H9 (cell line): ENCODE measurements at regions not wholly inside any gene's neighbourhood (a gene's known extent, or its start where the extent isn't known, plus 50 kb on each side); places are given as distances from the start of the nearest gene placed in this dataset.

Experiments
- DNase-seq: peaks from one replicate; pipeline ENCODE4 v3.0.0-alpha.2; 2017
- H2AFZ ChIP-seq: one replicate; pipeline ENCODE4 v1.6.1; 2013; ENCODE audit warnings: mild to moderate bottlenecking, low read length, control low read depth, moderate library complexity
- H2AK5ac ChIP-seq: 2 replicates; pipeline ENCODE4 v1.6.1; 2013; ENCODE audit warnings: low read length, control low read depth, mixed read lengths; ENCODE audit not compliant: insufficient read length
- H2BK120ac ChIP-seq: one replicate; pipeline ENCODE4 v1.6.1; 2013; ENCODE audit warnings: low read depth, mild to moderate bottlenecking, low read length, control low read depth, inconsistent platforms; ENCODE audit not compliant: poor library complexity, severe bottlenecking
- H2BK12ac ChIP-seq: 2 replicates; pipeline ENCODE4 v1.6.1; 2013; ENCODE audit warnings: low read length, control low read depth, mixed read lengths, low read depth; ENCODE audit not compliant: insufficient read length
- H2BK15ac ChIP-seq: 2 replicates; pipeline ENCODE4 v1.6.1; 2013; ENCODE audit warnings: low read depth, low read length, control low read depth
- H2BK20ac ChIP-seq: one replicate; pipeline ENCODE4 v1.6.1; 2013; ENCODE audit warnings: low read depth, mild to moderate bottlenecking, low read length, control low read depth, inconsistent platforms; ENCODE audit not compliant: poor library complexity, severe bottlenecking
- H2BK5ac ChIP-seq: 2 replicates; pipeline ENCODE4 v1.6.1; 2013; ENCODE audit warnings: low read length, control low read depth, mixed read lengths; ENCODE audit not compliant: insufficient read length
- H3K14ac ChIP-seq: 2 replicates; pipeline ENCODE4 v1.6.1; 2013; ENCODE audit warnings: low read length, control low read depth; ENCODE audit not compliant: insufficient read depth
- H3K18ac ChIP-seq: 2 replicates; pipeline ENCODE4 v1.6.1; 2013; ENCODE audit warnings: low read depth, mild to moderate bottlenecking, mixed read lengths, low read length, control low read depth; ENCODE audit not compliant: insufficient read length
- H3K23ac ChIP-seq: 2 replicates; pipeline ENCODE4 v1.6.1; 2013; ENCODE audit warnings: low read length, control low read depth, mixed read lengths, low read depth; ENCODE audit not compliant: insufficient read length
- H3K23me2 ChIP-seq: 2 replicates; pipeline ENCODE4 v1.6.1; 2013; ENCODE audit warnings: low read depth, mild to moderate bottlenecking, mixed read lengths, low read length, control low read depth; ENCODE audit not compliant: insufficient read length, poor library complexity, severe bottlenecking
- H3K27ac ChIP-seq: 2 replicates; pipeline ENCODE4 v1.5.1; 2013; ENCODE audit warnings: low read length, control low read depth, mixed read lengths, low read depth; ENCODE audit not compliant: insufficient read length
- H3K27me3 ChIP-seq: 2 replicates; pipeline ENCODE4 v1.6.1; 2013; ENCODE audit warnings: low read length, control low read depth, inconsistent platforms; ENCODE audit not compliant: insufficient read depth
- H3K4ac ChIP-seq: 2 replicates; pipeline ENCODE4 v1.6.1; 2013; ENCODE audit warnings: low read depth, mild to moderate bottlenecking, control low read depth, inconsistent platforms, low read length, moderate library complexity
- H3K4me1 ChIP-seq: 2 replicates; pipeline ENCODE4 v1.6.1; 2013; ENCODE audit warnings: low read length, control low read depth, inconsistent platforms; ENCODE audit not compliant: insufficient read depth
- H3K4me2 ChIP-seq: 2 replicates; pipeline ENCODE4 v1.6.1; 2013; ENCODE audit warnings: low read length, control low read depth, mixed read lengths; ENCODE audit not compliant: insufficient read length, insufficient read depth
- H3K56ac ChIP-seq: 2 replicates; pipeline ENCODE4 v1.6.1; 2013; ENCODE audit warnings: low read depth, mild to moderate bottlenecking, mixed read lengths, low read length, control low read depth; ENCODE audit not compliant: insufficient read length
- H3K79me1 ChIP-seq: 2 replicates; pipeline ENCODE4 v1.6.1; 2013; ENCODE audit warnings: low read depth, mild to moderate bottlenecking, moderate library complexity, low read length, control low read depth, inconsistent platforms; ENCODE audit not compliant: insufficient read depth, poor library complexity, severe bottlenecking
- H3K79me2 ChIP-seq: 2 replicates; pipeline ENCODE4 v1.6.1; 2013; ENCODE audit warnings: low read length, control low read depth, inconsistent platforms; ENCODE audit not compliant: insufficient read depth
- H3K9ac ChIP-seq: 2 replicates; pipeline ENCODE4 v1.6.1; 2013; ENCODE audit warnings: low read length, control low read depth, mixed read lengths; ENCODE audit not compliant: insufficient read length; ENCODE audit errors: extremely low read depth
- H3K9me3 ChIP-seq: one replicate; pipeline ENCODE4 v1.6.1; 2013; ENCODE audit warnings: low read depth, low read length, inconsistent platforms; ENCODE audit not compliant: control insufficient read depth
- H3T11ph ChIP-seq: one replicate; pipeline ENCODE4 v1.6.1; 2013; ENCODE audit warnings: mild to moderate bottlenecking, low read length, control low read depth, inconsistent platforms
- H4K20me1 ChIP-seq: one replicate; pipeline ENCODE4 v1.6.1; 2013; ENCODE audit not compliant: control insufficient read depth, insufficient read length, insufficient read depth
- H4K5ac ChIP-seq: 2 replicates; pipeline ENCODE4 v1.6.1; 2013; ENCODE audit warnings: low read depth, mild to moderate bottlenecking, mixed read lengths, low read length, control low read depth; ENCODE audit not compliant: insufficient read length
- H4K8ac ChIP-seq: replicated peaks from 2 replicates; pipeline ENCODE4 v1.6.1; 2013; ENCODE audit warnings: low read length, control low read depth, mixed read lengths, low read depth; ENCODE audit not compliant: insufficient read length
- H4K91ac ChIP-seq: 2 replicates; pipeline ENCODE4 v1.6.1; 2013; ENCODE audit warnings: low read depth, mild to moderate bottlenecking, moderate library complexity, mixed read lengths, low read length, control low read depth; ENCODE audit not compliant: insufficient read length
- H3K27ac Mint-ChIP-seq, 3 experiments: 2 replicates in 2 of 3; 3 replicates in 1 of 3; pipeline ENCODE4 v1.8.0; 2020 to 2021; ENCODE audit warnings: mixed read lengths in 3 of 3, mild to moderate bottlenecking in 1 of 3, moderate library complexity in 1 of 3
- H3K27me3 Mint-ChIP-seq: 2 replicates; pipeline ENCODE4 v1.8.0; 2021; ENCODE audit warnings: low read depth, mild to moderate bottlenecking, moderate library complexity, mixed read lengths
- H3K36me3 Mint-ChIP-seq, 3 experiments: 2 replicates in 2 of 3; 3 replicates in 1 of 3; pipeline ENCODE4 v1.8.0; 2020 to 2021; ENCODE audit warnings: low read depth in 3 of 3, mixed read lengths in 3 of 3; ENCODE audit not compliant: insufficient read depth in 1 of 3
- H3K4me1 Mint-ChIP-seq, 2 experiments: 2 replicates each; pipeline ENCODE4 v1.8.0; 2020; ENCODE audit warnings: mixed read lengths in 2 of 2
- H3K4me3 Mint-ChIP-seq, 2 experiments: 2 replicates in 1 of 2; 3 replicates in 1 of 2; pipeline ENCODE4 v1.8.0; 2020 to 2021; ENCODE audit warnings: mild to moderate bottlenecking in 2 of 2, mixed read lengths in 2 of 2, moderate library complexity in 1 of 2
- H3K9me3 Mint-ChIP-seq, 2 experiments: 2 replicates in 1 of 2; 3 replicates in 1 of 2; pipeline ENCODE4 v1.8.0; 2020; ENCODE audit warnings: mild to moderate bottlenecking in 2 of 2, mixed read lengths in 2 of 2, moderate library complexity in 1 of 2
- CTCF ChIP-seq: fragments of 200-600 bp; sonication (generic); conservative IDR thresholded peaks from 3 replicates; pipeline ENCODE4 v1.8.0; 2021; ENCODE audit warnings: antibody characterized with exemption, mild to moderate bottlenecking
- whole genome bisulfite sequencing: extraction: QIAGEN DNeasy Blood & Tissue Kit; methylation state at CpG from one replicate; pipeline ENCODE4 v1.1.7; 2013; ENCODE audit warnings: missing lambda C conversion rate, low lambda C conversion rate, mixed read lengths; ENCODE audit not compliant: insufficient read length; ENCODE audit errors: extremely low coverage; 5-methylcytosine and 5-hydroxymethylcytosine counted together

GRCh38 chr3:124532071-124532470 is 198.2 kb upstream of the UMPS start:
- Mint-ChIP-seq H3K27ac (no peak overlapping the region), H3K27me3 (0 out of 2 replicates have a peak, but pooled peaks cover 1% of the 10 kb centered on the region)
- no peak for DNase-seq

More at GRCh38 chr3:124532071-124532470, 198.2 kb upstream of the UMPS start:
- Histone ChIP-seq H3K23me2 (no peaks in the 10 kb centered on the region), H2BK120ac (no peak overlapping the region), H3K4me1 (peaks cover 7% of the 10 kb centered on the region), H4K91ac (no peak overlapping the region), H3K18ac (no peak overlapping the region), H4K20me1 (no peaks in the 10 kb centered on the region), H3K4me2 (no peak overlapping the region), H3K14ac (no peak overlapping the region), H2BK5ac (no peak overlapping the region), H3K9me3 (no peaks in the 10 kb centered on the region), H3K56ac (no peak overlapping the region), H3K27ac (no peak overlapping the region), H3K23ac (no peak overlapping the region), H2AFZ (no peak overlapping the region), H2BK20ac (no peak overlapping the region), H3K79me1 (no peaks in the 10 kb centered on the region), H3K4ac (no peak overlapping the region), H3T11ph (no peak overlapping the region), H2BK15ac (no peak overlapping the region), H2AK5ac (no peak overlapping the region), H3K27me3 (no peaks in the 10 kb centered on the region), H3K9ac (no peak overlapping the region), H2BK12ac (no peak overlapping the region), H4K8ac (no peak overlapping the region), H4K5ac (no peak overlapping the region), H3K79me2 (no peaks in the 10 kb centered on the region)
- no CpG with 5 or more reads among the region's 1 CpG for WGBS
- Mint-ChIP-seq H3K36me3 (no peaks in the 10 kb centered on the region), H3K9me3 (no peaks in the 10 kb centered on the region), H3K4me3 (no peak overlapping the region), H3K4me1 (peaks cover 18 to 25% of the 10 kb centered on the region in 2 experiments)
- TF ChIP-seq CTCF: no peak
